ENCODE measurements at regions not wholly inside any gene's neighbourhood (a gene's known extent, or its start where the extent isn't known, plus 50 kb on each side); places are given as distances from the start of the nearest gene placed in this dataset.

GRCh38 chr3:3701949-3702348 is 97.3 kb upstream of the LRRN1 start:
- TF ChIP-seq POLR2A (IDR thresholded peaks at IDR 0.05; ENCODE audit: low read length) (no peak), GATA1 (IDR thresholded peaks at IDR 0.05; ENCODE audit: low read depth, low read length) (no peak)
